GM20000 (cell line): ENCODE measurements at regions not wholly inside any gene's neighbourhood (a gene's known extent, or its start where the extent isn't known, plus 50 kb on each side); places are given as distances from the start of the nearest gene placed in this dataset.

Source experiments
- DNase-seq: peaks from one replicate; pipeline ENCODE4 v3.0.0; 2012; ENCODE audit warnings: low spot score
- CTCF ChIP-seq: IDR thresholded peaks from 2 replicates; pipeline ENCODE4 v1.5.1; 2012; ENCODE audit warnings: mild to moderate bottlenecking, control low read depth; ENCODE audit errors: extremely low read depth, missing control alignments

GRCh38 chr21:22763442-22763841 is 1765.2 kb downstream of the NCAM2 start:
- DNase-seq: no peak
- TF ChIP-seq CTCF: no peak

- no peak for TF ChIP-seq CTCF
- DNase-seq: no peak
Observed at GRCh38 chr21:22764222-22764621, 1766.0 kb downstream of the NCAM2 start.

- TF ChIP-seq CTCF: no peak
- no peak for DNase-seq
Observed at GRCh38 chr21:22791376-22791775, 1793.2 kb downstream of the NCAM2 start.

GRCh38 chr21:22791986-22792560 is 1793.9 kb downstream of the NCAM2 start:
- peak; percentile 18 for DNase-seq
- TF ChIP-seq CTCF: peak; percentile 47

- DNase-seq: no peak
- TF ChIP-seq CTCF: no peak
Observed at GRCh38 chr21:22795091-22795490, 1796.9 kb downstream of the NCAM2 start.

- no peak for TF ChIP-seq CTCF
- DNase-seq: no peak
Observed at GRCh38 chr21:22795644-22796043, 1797.4 kb downstream of the NCAM2 start.

GRCh38 chr21:22796147-22796546 is 1797.9 kb downstream of the NCAM2 start:
- DNase-seq: no peak
- TF ChIP-seq CTCF: no peak
